Activated CD4-positive, alpha-beta memory T cell treated with anti-CD3 and anti-CD28 coated beads for 36 hours (primary cell): ENCODE measurements at regions not wholly inside any gene's neighbourhood (a gene's known extent, or its start where the extent isn't known, plus 50 kb on each side); places are given as distances from the start of the nearest gene placed in this dataset.

Experiments used
- CTCF ChIA-PET: fragments of 350-600 bp; sonication (Branson Sonifier 250); formaldehyde crosslinking; loops from one replicate; lab custom pipeline; 2021; ENCODE audit warnings: antibody characterized with exemption, inconsistent platforms; lab: Charles Lee
- POLR2A ChIA-PET: fragments of 350-600 bp; sonication (Branson Sonifier 250); formaldehyde crosslinking; loops from one replicate; lab custom pipeline; 2021; ENCODE audit warnings: antibody characterized with exemption; lab: Charles Lee
- DNase-seq: peaks from one replicate; pipeline ENCODE4 v3.0.0-alpha.2; 2020
- H3K27ac Mint-ChIP-seq: one replicate; pipeline ENCODE4 v1.8.0; 2021; ENCODE audit warnings: mixed read lengths
- H3K27me3 Mint-ChIP-seq: one replicate; pipeline ENCODE4 v1.8.0; 2021; ENCODE audit warnings: mixed read lengths
- H3K36me3 Mint-ChIP-seq: one replicate; pipeline ENCODE4 v1.8.0; 2021; ENCODE audit warnings: mixed read lengths
- H3K4me1 Mint-ChIP-seq: one replicate; pipeline ENCODE4 v1.8.0; 2021; ENCODE audit warnings: low read depth, mixed read lengths
- H3K4me3 Mint-ChIP-seq: one replicate; pipeline ENCODE4 v1.8.0; 2021; ENCODE audit warnings: mild to moderate bottlenecking, mixed read lengths
- H3K9me3 Mint-ChIP-seq: one replicate; pipeline ENCODE4 v1.8.0; 2021; ENCODE audit warnings: mixed read lengths
- intact Hi-C: fragments of 100-400 bp; cut with micrococcal nuclease; formaldehyde crosslinking; loops from one replicate; pipeline ENCODE4 v1.15.1; 2023

GRCh38 chr11:79675081-79675480 lies 234.3 kb upstream of the TENM4 start:
- Mint-ChIP-seq H3K4me1 (no peaks in the 10 kb centered on the region), H3K4me3 (no peak overlapping the region), H3K36me3 (no peaks in the 10 kb centered on the region), H3K27me3 (no peaks in the 10 kb centered on the region), H3K27ac (no peak overlapping the region), H3K9me3 (peaks cover 5% of the 10 kb centered on the region)
- ChIA-PET POLR2A (no interaction called here), CTCF (no interaction called here)
- intact Hi-C loops, result no loop called here
- DNase-seq, result no peak

- Mint-ChIP-seq H3K27ac (no peak overlapping the region), H3K4me3 (no peak overlapping the region), H3K4me1 (no peaks in the 10 kb centered on the region), H3K27me3 (no peaks in the 10 kb centered on the region), H3K36me3 (no peaks in the 10 kb centered on the region), H3K9me3 (peaks cover 2% of the 10 kb centered on the region)
- no peak for DNase-seq
- POLR2A ChIA-PET, result no interaction called here
- intact Hi-C loops, result no loop called here
- CTCF ChIA-PET, result no interaction called here
Measured at GRCh38 chr11:79672786-79673185, 232.0 kb upstream of the TENM4 start.

- intact Hi-C loops, result no loop called here
- no peaks in the 10 kb centered on the region for H3K27me3 Mint-ChIP-seq
- H3K4me1 Mint-ChIP-seq, result no peaks in the 10 kb centered on the region
- CTCF ChIA-PET, result no interaction called here
- H3K9me3 Mint-ChIP-seq, result peaks cover 2% of the 10 kb centered on the region
- no peaks in the 10 kb centered on the region for H3K36me3 Mint-ChIP-seq
- no peak overlapping the region for H3K27ac Mint-ChIP-seq
- POLR2A ChIA-PET, result no interaction called here
- no peak for DNase-seq
- H3K4me3 Mint-ChIP-seq, result no peak overlapping the region
Measured at GRCh38 chr11:79671401-79671800, 230.6 kb upstream of the TENM4 start.

- H3K36me3 Mint-ChIP-seq, result no peaks in the 10 kb centered on the region
- H3K9me3 Mint-ChIP-seq, result peaks cover 2% of the 10 kb centered on the region
- no peaks in the 10 kb centered on the region for H3K4me1 Mint-ChIP-seq
- ChIA-PET CTCF (no interaction called here), POLR2A (no interaction called here)
- H3K27me3 Mint-ChIP-seq, result no peaks in the 10 kb centered on the region
- no peak for DNase-seq
- intact Hi-C loops, result no loop called here
- no peak overlapping the region for H3K27ac Mint-ChIP-seq
- H3K4me3 Mint-ChIP-seq, result no peak overlapping the region
Measured at GRCh38 chr11:79670882-79671281, 230.1 kb upstream of the TENM4 start.

GRCh38 chr11:79668575-79668974 lies 227.7 kb upstream of the TENM4 start:
- POLR2A ChIA-PET, result no interaction called here

GRCh38 chr11:79667380-79667779 lies 226.6 kb upstream of the TENM4 start:
- intact Hi-C loops, result no loop called here
- H3K27ac Mint-ChIP-seq, result no peak overlapping the region
- POLR2A ChIA-PET, result no interaction called here
- CTCF ChIA-PET, result no interaction called here
- no peaks in the 10 kb centered on the region for H3K36me3 Mint-ChIP-seq
- DNase-seq, result no peak
- no peak overlapping the region for H3K4me3 Mint-ChIP-seq
- no peaks in the 10 kb centered on the region for H3K4me1 Mint-ChIP-seq
- H3K9me3 Mint-ChIP-seq, result no peaks in the 10 kb centered on the region
- no peaks in the 10 kb centered on the region for H3K27me3 Mint-ChIP-seq

More at GRCh38 chr11:79668575-79668974, 227.7 kb upstream of the TENM4 start:
- no peaks in the 10 kb centered on the region for H3K36me3 Mint-ChIP-seq
- no peak overlapping the region for H3K27ac Mint-ChIP-seq
- H3K4me3 Mint-ChIP-seq, result no peak overlapping the region
- DNase-seq, result no peak
- CTCF ChIA-PET, result no interaction called here
- no peaks in the 10 kb centered on the region for H3K4me1 Mint-ChIP-seq
- intact Hi-C loops, result no loop called here
- H3K9me3 Mint-ChIP-seq, result no peaks in the 10 kb centered on the region
- no peaks in the 10 kb centered on the region for H3K27me3 Mint-ChIP-seq

GRCh38 chr11:79663017-79663416 lies 222.2 kb upstream of the TENM4 start:
- Mint-ChIP-seq H3K27ac (no peak overlapping the region), H3K27me3 (no peaks in the 10 kb centered on the region), H3K4me3 (no peak overlapping the region), H3K4me1 (no peaks in the 10 kb centered on the region), H3K36me3 (no peaks in the 10 kb centered on the region), H3K9me3 (no peaks in the 10 kb centered on the region)
- DNase-seq, result no peak
- POLR2A ChIA-PET, result no interaction called here
- intact Hi-C loops, result no loop called here
- CTCF ChIA-PET, result no interaction called here

GRCh38 chr11:79661373-79661772 lies 220.5 kb upstream of the TENM4 start:
- no peaks in the 10 kb centered on the region for H3K27me3 Mint-ChIP-seq
- H3K4me1 Mint-ChIP-seq, result no peaks in the 10 kb centered on the region
- intact Hi-C loops, result no loop called here
- ChIA-PET CTCF (no interaction called here), POLR2A (no interaction called here)
- H3K27ac Mint-ChIP-seq, result no peak overlapping the region
- DNase-seq, result no peak
- H3K9me3 Mint-ChIP-seq, result peaks cover 2% of the 10 kb centered on the region
- H3K36me3 Mint-ChIP-seq, result no peaks in the 10 kb centered on the region
- no peak overlapping the region for H3K4me3 Mint-ChIP-seq

- Mint-ChIP-seq H3K9me3 (peaks cover 8% of the 10 kb centered on the region), H3K27ac (no peak overlapping the region), H3K36me3 (no peaks in the 10 kb centered on the region), H3K4me3 (no peak overlapping the region), H3K27me3 (no peaks in the 10 kb centered on the region), H3K4me1 (no peaks in the 10 kb centered on the region)
- ChIA-PET CTCF (no interaction called here), POLR2A (no interaction called here)
- DNase-seq, result no peak
- intact Hi-C loops, result no loop called here
Measured at GRCh38 chr11:79648766-79649520, 208.1 kb upstream of the TENM4 start.

- no peaks in the 10 kb centered on the region for H3K27me3 Mint-ChIP-seq
- peaks cover 2% of the 10 kb centered on the region for H3K9me3 Mint-ChIP-seq
- intact Hi-C loops, result no loop called here
- no peaks in the 10 kb centered on the region for H3K4me1 Mint-ChIP-seq
- POLR2A ChIA-PET, result no interaction called here
- H3K36me3 Mint-ChIP-seq, result no peaks in the 10 kb centered on the region
- H3K27ac Mint-ChIP-seq, result no peak overlapping the region
- CTCF ChIA-PET, result no interaction called here
- no peak overlapping the region for H3K4me3 Mint-ChIP-seq
- no peak for DNase-seq
Measured at GRCh38 chr11:79637219-79637618, 196.4 kb upstream of the TENM4 start.

- DNase-seq, result no peak
- intact Hi-C loops, result no loop called here
- Mint-ChIP-seq H3K36me3 (no peaks in the 10 kb centered on the region), H3K4me3 (no peak overlapping the region), H3K4me1 (no peaks in the 10 kb centered on the region), H3K27me3 (no peaks in the 10 kb centered on the region), H3K27ac (no peak overlapping the region), H3K9me3 (no peaks in the 10 kb centered on the region)
- ChIA-PET POLR2A (no interaction called here), CTCF (no interaction called here)
Measured at GRCh38 chr11:79634905-79635304, 194.1 kb upstream of the TENM4 start.

- Mint-ChIP-seq H3K4me3 (no peak overlapping the region), H3K27ac (no peak overlapping the region), H3K4me1 (no peaks in the 10 kb centered on the region), H3K9me3 (no peaks in the 10 kb centered on the region), H3K27me3 (no peaks in the 10 kb centered on the region), H3K36me3 (no peaks in the 10 kb centered on the region)
- ChIA-PET POLR2A (no interaction called here), CTCF (no interaction called here)
- DNase-seq, result no peak
- intact Hi-C loops, result no loop called here
Measured at GRCh38 chr11:79627281-79627680, 186.5 kb upstream of the TENM4 start.
